ENCODE measurements at regions not wholly inside any gene's neighbourhood (a gene's known extent, or its start where the extent isn't known, plus 50 kb on each side); places are given as distances from the start of the nearest gene placed in this dataset.

DNA sequence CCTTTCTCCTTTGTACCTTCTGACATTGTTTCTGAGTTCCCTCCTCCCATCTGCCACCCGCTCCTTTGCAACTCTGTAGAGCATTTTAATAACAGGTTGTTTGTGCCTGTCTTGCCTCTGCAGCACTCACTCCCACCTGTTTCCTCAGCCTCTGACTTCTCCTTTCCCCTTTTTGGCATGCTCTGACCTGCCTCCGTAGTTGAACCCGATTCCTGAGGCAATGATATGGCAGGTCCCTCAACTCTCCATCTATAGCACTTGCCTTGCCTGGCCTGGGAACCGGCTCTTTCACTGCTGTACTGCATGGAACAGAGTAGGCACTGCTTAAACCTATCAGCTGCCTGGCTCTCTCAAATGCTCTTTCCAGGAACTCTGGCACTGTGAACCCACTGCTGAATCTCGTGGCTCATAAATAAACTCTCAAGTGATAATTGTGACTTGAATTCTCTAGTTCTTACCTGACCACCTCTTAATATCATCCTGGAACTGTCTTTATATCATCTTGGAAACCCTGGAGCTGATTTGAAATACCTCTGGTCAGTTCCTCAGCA is 50.3 kb downstream of the UTRN start:
- no peak for DNase-seq (ENCODE audit: low read depth)

DNA sequence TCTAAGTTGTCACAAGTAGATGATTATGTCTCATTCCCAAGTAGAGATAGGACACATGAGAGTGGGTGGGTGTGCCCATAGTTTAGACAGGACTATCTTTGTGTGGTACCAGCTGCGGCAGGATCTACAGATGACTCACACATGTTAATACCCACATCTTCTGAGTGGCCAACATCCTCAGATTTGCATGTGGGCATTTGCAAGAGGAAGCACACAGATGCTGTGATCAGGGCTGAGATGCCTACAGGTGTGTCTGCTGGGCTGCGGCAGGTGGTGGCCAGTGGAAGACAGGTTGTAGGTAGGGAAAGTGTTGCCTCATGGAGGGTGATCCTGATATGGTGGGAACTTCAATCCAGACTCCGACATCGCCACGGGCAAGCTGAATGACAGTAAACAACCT is 50.8 kb downstream of the UTRN start:
- DNase-seq (ENCODE audit: low read depth), result no peak

DNA sequence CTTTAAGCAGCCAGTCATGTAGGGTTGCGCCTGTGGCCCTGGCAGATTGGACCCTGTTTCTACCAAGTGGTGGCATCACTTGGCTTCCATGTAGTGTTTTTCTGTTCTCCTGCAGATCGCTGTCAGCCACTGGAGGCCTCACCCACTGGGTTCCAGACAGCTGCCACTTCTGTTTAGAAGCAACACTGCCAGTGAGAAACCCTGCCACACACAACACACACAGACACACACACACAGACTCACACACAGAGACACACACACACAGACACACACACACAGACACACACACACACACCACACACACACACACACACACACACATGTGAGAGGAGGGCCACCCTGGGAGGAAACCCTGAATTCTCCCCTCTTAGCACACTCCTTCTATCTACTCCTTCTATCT is 51.8 kb downstream of the UTRN start:
- no peak for DNase-seq (ENCODE audit: low read depth)

DNA sequence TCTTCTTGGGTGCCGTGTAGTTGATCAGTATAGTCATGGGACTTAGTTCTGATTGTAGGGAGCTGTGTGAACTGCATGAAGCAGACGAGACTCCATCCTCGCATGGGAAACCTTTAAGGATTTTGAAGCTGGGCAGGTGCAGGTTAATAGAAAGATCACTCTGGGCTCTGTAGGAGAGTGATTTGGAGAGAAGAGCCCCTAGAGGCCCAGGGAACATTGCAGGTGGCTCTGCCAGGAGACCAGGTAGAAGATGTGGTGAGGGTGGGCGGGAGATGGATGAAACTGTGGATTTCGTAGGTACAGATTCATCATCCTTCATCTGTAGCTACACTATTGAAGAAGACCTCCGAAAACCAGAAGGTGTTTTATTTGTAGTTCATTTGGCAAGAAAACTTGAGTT is 53.3 kb downstream of the UTRN start:
- DNase-seq (ENCODE audit: low read depth), result no peak

DNA sequence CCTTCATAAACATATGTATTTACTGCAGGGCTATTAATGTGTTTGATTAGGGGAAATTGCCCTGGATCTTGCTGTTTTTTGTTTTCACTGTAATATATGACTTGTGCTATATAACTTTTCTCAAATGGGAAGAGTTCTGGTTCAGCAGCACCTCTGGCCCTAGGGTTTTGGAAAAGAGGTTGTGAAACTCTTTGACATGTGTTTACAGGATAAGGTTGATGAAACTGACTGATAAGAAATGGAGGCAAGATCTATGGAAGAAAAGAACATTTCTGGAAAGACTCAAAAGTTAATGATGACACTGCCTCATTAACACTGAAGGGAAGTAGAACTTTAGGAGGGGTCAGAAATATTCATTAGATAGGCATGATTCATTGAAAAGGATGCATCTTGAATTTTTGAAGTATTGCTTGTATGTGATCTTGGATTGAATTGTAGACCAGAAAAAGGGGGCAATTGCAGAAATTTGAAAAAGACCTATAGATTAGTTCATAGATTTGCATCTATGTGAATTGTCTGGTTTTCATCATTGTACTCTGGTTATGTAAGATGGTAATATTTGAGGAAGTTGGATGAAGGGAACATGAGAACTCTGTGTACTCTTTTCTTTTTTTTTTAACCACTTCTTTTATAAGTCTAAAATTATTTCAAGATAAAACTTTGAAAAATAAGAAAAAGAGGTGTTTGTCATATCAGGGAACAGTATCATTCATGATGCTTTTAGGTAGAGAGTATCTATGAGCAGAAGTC is 54.0 kb downstream of the UTRN start:
- DNase-seq (ENCODE audit: low read depth), result no peak

DNA sequence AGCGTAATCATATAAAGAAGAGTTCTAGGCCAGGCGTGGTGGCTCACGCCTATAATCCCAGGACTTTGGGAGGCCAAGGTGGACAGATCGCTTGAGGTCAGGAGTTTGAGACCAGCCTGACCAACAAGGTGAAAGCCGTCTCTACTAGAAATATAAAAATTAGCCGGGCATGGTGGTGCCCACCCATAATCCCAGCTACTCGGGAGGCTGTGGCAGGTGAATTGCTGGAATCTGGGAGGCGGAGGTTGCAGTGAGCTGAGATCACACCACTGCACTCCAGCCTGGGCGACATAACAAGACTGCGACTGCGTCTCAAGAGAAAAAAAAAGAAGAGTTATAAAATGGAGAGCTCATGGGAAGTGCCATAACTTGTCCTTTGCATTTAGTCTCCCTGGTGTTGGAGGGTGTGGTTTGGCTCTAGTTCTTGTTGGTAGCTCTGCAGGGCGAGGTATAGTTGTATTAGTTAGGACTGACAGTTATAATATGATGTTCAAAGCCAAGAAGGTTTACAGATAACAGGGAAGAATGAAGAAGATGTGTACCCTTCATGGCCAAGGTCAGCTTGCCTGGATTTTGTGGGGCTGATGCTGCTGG is 54.8 kb downstream of the UTRN start:
- DNase-seq (ENCODE audit: low read depth), result no peak

DNA sequence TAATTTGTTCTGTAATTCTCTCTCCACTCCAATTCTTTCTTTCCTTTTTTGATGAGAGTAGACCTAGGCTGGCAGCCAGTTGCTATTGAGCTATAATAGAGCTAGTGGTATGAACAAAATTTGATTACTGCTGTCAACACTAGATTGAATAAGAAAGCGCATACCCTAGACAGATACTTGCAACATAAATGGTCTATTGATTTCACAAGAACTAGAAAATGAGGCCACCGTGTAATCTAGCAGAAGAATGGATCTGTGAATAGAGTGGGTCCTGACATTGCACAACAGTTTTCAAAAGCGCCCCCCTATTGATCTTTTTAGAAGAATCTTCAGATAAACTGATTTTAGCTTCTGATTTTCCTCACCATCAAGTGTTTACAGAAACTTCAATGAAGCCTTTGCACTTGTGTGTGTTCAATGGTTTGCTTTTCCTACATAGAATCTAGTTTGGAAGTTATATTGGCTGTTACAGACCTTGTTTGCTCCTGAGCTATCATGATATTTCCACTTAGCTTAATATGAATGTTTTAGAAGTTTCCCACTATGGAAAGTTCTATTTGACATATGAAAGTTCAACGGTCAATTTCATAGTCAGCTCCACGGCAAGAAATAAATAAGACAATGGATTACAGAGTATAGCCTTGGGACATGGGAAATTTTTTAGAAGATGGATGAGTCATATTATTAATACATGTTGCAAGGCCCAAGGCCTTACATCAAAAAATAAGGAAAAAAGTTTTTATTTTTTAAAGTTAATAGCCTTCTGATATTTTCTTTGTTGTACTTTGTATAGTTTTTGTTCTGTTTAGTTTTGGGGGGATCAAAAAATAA is 55.6 kb downstream of the UTRN start:
- DNase-seq (ENCODE audit: low read depth), result peak; percentile 47

DNA sequence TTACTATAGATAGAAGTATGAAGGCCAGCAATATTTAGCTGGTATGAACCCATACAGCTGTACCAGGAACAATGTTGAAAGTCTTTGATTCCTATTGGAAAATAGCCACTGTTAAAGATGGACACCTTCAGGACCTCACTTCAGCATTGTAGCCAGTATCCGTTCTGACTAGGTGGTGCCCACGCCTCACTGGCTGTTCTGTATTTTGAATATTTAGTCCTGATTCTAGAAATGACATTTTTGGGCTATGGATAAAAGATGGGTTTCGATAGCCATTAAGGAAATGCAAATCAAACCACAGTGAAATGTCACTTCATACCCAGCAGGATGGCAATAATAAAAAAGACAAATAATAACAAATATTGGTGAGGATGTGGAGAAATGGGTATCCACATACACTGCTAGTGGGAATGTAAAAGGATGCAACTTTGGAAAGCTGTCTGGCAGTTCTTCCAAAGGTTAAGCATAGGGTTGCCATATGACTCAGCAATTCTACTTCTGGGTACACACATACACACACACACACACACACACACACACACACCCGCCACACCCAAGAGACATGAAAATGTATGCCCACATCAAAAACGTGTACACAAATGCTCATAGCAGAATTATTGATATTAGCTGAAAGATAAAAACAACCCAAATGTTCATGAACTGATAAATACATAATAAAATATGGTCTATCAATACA is 56.8 kb downstream of the UTRN start:
- peak; percentile 24 for DNase-seq (ENCODE audit: low read depth)

DNA sequence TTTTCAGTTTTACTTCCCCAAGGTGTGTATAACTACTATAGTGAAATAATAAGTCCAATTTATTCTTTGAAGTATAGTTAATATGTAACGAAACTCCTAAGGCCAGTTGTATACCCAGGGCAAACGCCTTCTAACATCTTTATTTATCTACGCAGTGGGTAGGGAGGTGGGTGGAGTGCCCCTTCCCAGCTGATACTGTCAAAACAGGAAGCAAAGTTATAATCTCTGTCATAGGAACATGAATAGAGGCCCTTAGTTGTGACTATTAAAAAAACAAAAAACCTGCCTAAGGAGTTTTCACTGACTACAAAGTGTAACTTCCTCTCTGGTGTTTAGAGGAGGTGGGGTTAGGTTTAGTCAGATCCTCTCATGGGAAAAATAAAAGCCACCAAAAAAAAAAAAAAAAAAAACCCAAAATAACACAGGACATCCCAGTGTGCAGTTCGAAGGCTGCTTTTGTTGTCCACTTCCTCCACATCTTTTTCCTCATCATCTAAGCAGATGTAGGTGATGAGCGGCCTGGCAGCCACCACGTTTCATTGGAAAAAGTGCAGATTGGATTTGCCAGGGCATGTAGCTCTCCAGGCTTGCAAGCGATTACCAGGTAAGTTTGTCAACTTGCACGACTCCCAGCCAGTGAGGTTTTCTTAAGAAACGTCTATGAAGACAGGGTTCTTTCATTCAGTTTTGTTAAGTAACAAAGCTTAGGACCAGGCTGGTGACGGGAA is 58.7 kb downstream of the UTRN start:
- DNase-seq (ENCODE audit: low read depth), result no peak

DNA sequence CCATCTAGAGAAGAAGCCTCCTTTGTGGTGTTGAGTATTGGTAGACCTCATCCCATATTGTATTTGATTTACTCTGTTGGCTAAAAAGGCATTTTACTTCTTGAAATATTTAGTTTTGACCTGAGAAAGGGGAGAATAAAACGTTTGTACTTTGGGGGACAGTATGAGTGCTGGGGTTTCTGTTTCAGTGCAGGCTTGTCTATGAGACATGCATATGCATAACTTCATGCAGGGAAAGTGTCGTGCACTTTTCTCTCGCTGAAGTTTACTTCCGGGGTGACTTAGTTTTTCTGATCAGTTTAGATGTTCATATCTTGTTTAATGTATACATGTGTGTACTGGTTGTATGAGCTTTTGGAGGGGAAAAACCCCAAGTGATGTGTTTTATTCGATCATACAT is 59.5 kb downstream of the UTRN start:
- DNase-seq (ENCODE audit: low read depth), result no peak

DNA sequence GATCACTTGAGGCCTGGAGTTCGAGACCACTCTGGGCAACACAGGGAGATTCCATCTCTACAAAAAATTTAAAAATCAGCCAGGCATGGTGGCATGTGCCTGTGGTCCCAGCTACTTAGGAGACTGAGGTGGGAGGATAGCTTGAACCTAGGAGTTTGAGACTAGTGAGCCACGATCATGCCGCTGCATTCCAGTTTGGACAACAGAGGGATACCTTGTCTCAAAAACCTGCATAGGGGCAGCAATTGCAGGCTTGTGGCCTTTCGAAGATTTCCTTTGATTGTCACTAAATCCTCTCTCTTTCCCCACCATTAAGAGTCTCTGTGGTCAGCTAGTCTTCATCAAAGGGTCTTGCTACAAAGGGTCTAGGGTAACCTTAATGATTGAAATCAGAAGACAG is 60.3 kb downstream of the UTRN start:
- no peak for DNase-seq (ENCODE audit: low read depth)

DNA sequence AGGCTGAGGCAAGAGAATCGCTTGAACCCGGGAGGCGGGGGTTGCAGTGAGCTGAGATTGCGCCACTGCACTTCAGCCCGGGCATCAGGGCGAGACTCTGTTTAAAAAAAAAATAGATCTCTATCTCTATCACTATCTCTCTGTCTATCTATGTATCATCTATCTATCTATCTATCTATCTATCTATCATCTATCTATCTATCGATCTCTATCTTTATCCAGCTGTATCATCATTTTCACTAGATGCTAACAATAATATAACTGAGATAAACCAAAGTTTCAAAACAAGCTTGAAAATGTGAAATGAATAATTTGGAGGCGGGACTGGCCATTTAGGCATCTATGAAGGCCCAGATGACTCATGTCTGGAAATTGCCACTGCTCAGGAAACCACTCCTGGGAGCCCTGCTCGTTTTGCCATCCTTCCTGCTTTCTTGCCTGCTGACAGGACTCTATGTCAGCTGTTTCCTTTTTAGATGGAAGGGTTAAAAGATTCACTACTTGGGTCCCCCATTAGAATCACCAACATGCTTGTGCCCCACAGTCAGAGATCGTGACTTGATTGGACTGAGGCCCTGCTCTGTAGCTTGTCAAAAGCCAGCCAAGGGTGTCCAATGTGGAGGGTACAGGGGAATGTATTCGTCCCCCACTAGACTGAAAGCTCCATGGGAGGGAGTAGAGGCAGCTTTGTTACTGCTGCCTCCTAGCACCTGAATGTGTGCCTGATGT is 61.7 kb downstream of the UTRN start:
- peak; percentile 43 for DNase-seq (ENCODE audit: low read depth)

DNA sequence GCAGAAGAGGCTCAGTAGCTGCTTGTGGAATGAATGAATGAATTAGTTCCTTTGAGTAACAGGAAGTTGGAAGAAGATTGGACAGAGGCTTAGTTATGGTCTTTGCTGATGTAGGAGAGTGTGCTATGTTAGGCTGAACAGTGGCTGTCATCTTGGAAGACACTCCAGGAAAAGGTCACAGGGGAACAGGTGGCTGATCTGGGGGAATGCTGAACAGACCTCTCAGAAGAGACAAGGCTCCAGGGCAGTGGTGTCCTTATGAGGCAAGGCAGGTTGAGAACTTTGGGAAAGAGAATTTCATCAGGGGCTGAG is 62.3 kb downstream of the UTRN start:
- no peak for DNase-seq (ENCODE audit: low read depth)

DNA sequence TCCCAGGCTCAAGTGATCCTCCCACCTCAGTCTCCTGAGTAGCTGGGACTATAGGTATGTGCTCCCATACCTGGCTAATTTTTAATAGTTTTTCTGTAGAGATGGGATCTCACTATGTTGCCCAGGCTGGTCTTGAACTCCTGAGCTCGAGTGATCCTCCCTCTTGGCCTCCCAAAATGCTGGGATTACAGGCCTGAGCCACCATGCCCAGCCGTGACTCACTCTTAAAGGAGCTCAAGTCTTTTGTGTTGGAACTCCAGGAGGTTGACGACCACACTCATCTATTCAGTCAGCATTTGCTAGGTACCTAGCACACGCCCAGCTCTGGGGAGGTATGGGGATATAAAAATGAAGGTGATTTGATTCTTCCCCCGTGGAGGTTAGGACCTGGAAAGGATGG is 62.8 kb downstream of the UTRN start:
- DNase-seq (ENCODE audit: low read depth), result no peak

DNA sequence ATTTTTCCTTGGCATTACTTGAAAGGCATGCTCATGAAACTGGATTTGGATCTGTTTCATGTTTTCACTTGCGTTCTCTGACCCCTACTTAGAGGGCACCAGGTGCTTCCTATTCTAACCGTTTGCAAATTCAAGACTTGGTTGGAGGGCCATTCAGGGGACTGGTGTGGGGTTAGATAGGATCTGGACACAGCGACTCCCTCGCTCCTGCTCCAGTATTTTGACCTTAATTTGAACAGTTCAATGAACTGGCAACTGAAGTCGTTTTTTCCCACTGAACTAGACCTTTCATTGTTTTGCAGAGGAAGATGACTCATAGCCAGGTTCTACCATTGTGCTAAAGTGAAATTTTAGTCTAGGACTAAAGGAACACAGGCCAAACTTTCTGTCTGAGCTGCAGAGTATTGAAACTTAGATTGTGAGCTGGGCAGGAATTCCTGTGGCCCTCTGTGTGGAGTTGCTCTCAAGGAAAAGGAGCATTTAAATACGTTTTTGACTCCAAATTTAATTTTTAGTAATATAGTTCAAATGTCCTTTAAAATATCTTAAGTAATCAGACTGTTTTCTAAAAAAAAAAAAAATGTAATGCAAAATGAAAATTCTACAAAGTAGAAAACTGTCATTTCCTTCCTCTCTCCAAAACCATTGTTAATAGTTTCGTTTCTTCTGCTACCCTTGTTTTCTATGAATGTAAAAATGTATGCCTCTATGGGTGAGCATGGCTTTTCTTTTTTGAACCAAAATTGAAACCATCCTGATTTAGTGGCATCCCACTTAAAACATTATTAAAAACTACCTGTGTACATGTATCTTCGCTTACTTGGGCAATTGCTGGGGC is 64.8 kb downstream of the UTRN start:
- no peak for DNase-seq (ENCODE audit: low read depth)

DNA sequence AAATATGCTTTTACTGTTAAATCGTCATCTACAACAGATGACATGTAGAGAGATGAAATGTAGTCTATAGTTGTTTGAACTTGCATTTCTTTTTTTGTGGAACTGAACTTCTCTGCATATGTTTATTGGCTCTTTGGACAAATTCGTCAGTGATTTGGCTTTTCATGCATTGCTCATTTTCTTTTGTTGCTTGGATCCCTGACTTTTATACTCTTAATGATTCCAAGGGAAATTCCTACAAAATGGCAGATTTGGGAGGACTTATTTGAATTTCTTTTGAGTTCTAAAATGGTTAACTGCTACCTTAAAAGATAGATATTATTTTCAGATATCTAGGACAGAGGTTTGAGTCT is 65.4 kb downstream of the UTRN start:
- DNase-seq (ENCODE audit: low read depth), result no peak

DNA sequence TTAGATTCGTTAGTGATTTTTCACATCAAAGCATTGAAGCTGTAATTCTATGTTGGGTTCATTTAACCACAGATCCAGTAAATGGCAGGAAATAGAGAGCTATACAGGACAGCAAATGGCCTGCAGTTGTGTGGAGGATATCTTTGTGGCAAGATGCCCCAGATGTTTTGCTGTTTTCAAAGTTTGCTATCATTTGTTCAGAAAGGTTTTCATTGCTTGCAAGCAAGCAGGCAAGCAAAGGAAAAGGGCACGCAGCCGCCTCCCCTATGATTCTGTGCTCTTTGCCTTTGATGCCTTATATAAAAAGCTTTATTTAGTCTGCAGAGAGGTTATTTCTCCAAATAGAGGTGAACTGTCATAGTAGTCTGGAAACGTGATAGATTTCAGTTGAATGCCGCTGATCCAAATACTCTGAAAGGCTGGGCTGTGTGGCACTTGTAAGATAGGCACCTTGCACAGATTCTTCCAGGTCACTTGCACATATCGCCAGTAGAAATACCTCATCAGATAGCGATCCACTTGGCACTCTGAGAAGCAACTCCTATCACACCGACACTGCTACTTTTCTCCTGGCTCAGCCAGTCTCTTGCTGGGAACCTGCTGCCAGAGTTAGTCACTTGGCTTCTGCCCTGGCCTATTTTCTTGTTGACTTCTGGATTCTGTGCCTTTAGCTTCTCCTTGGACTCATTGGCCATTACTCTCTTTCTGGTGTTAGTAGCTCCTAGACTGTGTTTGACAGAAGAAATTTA is 66.4 kb downstream of the UTRN start:
- no peak for DNase-seq (ENCODE audit: low read depth)

DNA sequence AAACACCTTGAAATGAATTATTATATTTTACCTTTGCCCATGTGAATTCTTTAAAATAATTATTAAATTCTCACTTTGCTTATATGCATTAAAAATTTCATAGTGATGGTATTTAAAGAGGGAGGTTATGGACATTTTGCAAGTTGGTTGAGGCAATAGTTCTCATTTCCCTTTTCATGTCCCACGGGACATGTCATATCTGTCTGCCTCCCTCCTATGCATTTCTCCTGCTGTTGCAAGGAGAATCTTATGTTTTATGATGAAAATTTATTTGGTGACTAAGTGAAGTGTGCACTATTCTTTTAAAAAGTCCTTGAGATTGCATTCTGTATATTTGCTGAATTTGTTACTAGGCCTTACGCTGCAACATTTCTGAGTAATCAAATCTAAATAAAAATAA is 67.2 kb downstream of the UTRN start:
- peak; percentile 43 for DNase-seq (ENCODE audit: low read depth)

DNA sequence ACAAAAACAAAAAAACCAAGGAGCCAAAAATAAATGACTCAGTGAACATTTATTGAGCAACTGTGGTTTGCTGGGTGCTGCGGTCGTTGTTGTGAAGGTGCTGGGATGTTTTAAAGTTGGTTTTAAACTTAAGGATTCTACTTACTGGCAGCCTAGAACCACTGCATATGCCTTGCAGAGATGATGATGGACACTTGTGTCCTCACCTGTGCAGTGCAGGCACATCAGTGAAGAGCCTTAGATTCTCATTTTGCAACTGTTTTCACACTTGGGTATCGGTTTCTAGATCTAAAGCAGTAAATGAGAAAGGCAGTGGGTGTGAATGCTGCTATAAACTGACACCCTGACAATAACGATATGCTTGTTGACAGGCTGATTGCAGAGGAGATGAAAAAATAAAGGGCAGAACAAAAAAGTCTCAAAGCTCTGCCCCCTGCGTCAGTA is 68.8 kb downstream of the UTRN start:
- DNase-seq (ENCODE audit: low read depth), result no peak

DNA sequence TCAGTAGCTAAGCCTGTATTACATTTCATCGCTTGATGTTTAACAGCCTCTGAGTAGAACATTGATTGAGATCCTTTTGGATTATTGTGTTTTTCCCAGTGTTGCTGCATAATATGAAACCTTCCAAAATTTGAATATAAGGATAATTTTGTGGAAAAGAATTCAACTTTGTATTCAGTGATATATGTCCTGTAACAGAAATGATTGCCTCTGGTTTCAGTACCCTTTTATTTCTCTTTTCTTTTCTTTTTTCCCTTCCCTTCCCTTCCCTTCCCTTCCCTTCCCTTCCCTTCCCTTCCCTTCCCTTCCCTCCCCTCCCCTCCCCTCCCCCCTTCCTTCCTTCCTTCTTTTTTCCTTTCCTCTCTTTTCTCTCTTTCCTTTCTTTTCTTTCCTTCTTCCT is 74.6 kb downstream of the UTRN start:
- DNase-seq (ENCODE audit: low read depth), result no peak

All from fibroblast of gingiva (primary cell).